ENCODE measurements at regions not wholly inside any gene's neighbourhood (a gene's known extent, or its start where the extent isn't known, plus 50 kb on each side); places are given as distances from the start of the nearest gene placed in this dataset.

DNA sequence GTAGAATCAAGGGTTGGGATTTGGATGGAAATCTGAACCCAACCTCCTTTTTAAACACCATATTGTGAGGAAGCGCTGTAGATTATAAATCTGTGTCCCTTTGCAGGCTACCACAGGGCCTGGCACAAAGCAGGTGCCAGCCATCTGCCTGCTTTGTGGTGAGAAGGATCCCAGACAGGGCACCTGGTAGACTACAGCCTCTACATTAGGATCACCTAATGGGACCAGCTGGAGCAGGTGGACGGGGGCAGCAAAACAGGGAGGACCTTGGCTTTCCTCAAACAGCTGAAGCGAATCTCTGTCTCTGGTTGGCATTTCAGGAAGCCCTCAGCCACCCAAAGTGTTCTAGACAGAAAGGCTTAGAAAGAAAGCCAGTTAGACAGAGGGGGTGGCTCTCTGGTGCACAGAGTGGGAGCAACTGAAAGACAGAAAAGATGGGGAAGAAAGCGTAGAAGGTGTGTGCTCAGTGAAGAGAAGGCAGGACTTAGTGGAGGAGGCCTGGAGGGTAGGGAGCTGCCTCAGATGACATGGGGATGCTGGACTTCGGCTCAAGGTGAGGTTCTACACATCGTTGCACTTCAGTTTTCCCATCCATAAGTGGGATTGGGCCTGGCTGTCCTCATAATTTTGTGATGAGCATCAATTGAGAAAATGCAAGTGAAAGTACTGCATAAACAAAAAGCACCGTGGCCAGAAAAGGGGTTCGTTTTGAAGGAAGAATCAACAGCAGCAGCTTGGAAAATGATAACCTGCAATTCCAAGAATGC is 350.8 kb downstream of the CYRIA start:
- no peak for DNase-seq

DNA sequence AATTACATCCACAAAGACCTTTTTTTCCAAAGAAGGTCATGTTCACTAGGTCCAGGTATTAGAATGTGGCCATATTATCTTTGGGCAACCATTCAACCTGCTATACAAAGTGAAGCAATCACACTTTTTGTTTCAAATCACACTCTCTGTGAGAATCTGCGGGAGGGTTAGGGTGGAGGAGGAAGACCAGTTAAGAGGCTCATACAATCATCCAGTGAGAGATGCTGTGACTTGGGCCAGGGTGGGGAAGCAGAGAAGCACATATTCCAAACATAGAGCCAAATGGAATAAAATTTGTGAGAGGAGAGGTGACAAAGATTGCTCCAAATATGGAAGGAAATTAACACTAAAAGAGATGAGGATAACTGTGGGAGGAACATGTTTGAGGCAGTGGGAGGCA is 351.6 kb downstream of the CYRIA start:
- DNase-seq, result no peak

DNA sequence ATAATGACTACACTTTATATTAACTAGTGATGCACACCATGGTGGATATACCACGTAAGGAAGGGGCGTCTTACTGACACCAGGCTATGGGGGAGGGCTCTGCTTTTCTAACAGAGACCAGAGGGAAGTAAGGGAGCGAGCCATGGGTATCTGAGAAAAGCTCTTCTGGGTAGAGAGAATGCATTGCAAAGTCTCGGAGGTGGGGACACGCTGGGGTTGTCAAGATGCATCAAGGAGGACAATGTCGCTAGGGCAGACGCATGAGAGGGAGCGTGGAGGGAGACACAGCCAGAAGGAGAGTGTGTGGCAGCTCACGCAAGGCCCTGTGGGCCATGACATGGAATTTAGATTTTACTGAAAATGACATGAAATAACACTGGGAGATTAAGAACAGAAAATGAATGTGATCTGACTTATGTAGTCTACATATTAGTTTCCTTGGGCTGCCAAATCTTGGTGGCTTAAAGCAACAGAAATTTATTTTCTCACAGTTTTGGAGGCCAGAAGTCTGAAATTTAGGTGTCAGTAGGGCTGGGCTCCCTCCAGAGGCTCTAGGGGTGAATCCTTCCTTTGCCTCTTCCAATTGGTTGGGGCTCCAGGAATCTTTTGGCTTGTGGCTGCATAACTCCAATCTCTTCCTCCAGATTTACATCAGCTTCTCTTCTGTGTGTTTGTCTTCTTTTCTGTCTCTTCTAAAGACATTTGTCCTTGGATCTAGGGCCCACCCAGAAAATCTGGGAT is 352.2 kb downstream of the CYRIA start:
- DNase-seq, result no peak

DNA sequence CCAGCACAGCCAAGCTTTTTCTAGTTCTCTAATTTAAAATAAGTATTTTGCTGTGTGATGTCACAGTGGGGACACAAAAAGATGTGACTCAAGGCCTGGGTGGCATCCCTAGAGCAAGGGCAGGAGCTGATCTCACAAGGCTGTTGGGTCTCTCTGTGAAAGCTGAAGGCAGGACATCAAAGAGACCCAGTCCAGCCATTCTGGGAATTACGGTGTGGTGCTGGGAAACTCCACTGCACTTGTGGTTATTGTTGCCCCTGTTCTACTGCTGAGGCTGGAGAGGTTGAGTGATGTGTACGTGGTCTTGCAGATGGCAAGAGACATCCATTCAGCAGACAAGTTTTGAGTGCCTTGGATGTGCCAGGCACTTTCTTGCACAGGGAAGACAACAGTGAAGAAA is 352.9 kb downstream of the CYRIA start:
- no peak for DNase-seq

DNA sequence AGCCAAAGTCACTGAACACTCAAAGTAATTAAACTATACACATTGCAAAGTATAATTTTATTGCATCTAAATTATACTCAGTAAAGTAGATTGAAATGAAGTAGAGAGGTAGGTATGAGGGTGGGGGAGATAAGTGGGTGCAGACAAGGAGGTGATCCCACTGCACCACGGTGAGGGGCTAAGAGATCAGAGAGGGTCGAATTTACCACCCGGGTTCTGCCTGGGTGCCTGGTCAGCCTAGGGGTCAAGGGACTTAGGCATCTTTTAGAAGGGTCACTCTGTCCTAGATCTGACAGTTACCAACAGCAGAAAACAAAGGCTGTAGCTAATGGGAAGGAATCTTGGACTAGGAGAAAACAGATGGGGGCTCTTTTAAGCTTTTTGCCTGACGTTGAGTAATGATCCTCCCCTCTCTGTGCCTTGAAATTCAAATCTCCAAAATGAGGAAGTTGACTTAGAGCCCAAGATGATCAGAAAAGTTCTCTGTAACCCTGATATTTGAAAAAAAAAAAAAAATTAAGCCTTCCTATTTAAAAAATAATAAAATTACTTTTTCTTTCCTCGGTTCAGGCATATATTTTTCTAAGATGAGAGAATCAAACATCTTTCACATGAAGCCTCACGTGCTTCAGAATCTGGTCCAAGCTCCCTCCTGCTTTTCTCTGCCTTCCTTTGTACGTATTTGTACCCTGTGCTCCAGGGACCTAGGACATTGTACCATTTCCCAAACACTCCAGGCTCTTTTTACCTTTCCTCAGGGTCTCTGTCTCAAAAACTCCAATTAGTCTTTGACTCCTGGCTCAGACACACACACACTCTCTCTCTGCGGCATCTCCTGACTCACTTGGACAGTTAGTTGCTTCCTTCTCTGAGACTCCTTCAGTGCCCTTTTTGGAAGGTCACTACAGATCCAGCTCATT is 353.9 kb downstream of the CYRIA start:
- no peak for DNase-seq

DNA sequence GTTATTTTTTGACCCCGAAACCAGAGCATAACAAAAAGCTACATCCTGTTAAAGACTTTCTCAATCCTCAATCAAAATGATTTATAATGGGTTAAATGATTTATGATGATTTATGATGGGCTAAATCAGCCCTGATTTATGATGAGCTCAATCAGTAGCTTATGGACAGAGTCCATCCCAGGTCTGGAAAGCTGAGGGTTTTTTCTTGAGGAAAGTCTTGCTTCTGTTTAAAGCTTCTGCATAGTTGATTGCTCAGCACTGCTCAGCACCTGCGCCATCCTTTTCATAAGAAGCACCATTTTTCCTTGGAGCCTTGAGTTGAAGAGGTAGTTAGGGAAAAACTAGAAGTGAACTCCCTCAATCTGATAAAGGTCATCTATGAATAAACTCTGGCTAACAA is 356.8 kb downstream of the CYRIA start:
- DNase-seq, result no peak

DNA sequence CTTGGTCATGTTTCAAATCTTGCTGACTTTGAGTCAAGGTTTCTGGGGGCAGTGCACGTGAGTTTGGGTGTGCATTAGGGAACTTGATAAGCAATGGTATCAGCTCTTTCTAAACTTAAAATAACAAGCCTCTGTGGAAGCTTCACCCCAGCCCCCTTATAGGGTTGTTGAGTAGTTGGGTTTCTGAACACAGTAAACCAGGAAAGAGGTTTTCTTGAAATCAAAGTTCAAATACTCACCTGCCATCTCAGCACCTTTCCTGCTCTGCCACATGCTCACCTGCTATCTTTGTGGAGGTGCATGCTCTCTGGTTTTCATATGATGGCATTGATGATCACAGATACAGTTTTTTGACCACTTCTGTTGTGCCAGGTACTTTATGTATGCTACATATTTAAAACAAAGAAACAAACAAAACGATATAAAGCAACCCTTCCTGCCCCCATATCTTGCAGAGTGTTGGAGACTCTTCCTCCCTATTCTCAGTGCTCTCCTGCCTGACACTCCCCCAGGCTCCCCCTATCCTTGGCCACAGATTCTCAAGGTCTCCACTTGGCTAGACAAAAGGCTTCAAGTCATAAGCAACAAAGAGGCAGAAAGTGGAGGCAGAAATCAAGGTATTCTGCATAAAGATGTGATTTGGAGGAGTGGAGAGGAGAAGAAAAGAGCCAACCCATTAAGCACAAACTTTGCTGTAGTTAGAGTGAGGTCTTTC is 360.6 kb downstream of the CYRIA start:
- no peak for DNase-seq

DNA sequence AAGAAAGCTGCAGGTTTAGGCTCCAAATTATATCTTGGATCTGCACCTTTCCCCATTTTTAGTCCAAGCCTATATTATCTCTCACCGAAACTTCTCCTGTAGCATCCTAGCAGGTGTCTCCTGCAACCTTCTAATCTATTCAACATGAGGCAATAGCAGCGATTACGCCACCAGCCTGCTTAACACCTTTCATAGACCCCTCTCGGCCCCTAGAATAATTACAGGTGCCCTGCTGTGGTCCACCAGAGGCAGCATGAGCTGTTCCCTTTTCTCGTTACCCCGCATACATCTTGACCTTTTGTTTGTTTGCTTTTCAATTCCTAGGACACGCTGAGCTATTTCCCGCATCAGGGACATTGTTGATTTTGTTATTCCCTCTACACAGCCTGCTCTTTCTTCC is 361.9 kb downstream of the CYRIA start:
- no peak for DNase-seq

DNA sequence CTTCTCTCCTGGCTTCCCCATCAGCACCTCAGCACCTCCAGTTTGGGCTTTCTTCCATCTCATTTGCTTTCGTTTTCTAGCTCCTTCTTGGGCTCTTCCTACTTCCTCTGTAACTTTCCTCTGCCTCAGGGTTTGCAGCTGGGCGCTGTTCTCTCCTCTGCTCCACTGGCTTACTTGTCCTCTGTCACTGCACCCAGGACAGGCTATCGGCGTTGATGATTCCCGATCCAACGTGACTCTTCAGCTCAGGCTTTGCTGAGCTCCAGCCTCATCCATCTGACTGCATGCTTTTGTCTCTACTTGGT is 362.4 kb downstream of the CYRIA start:
- no peak for DNase-seq

DNA sequence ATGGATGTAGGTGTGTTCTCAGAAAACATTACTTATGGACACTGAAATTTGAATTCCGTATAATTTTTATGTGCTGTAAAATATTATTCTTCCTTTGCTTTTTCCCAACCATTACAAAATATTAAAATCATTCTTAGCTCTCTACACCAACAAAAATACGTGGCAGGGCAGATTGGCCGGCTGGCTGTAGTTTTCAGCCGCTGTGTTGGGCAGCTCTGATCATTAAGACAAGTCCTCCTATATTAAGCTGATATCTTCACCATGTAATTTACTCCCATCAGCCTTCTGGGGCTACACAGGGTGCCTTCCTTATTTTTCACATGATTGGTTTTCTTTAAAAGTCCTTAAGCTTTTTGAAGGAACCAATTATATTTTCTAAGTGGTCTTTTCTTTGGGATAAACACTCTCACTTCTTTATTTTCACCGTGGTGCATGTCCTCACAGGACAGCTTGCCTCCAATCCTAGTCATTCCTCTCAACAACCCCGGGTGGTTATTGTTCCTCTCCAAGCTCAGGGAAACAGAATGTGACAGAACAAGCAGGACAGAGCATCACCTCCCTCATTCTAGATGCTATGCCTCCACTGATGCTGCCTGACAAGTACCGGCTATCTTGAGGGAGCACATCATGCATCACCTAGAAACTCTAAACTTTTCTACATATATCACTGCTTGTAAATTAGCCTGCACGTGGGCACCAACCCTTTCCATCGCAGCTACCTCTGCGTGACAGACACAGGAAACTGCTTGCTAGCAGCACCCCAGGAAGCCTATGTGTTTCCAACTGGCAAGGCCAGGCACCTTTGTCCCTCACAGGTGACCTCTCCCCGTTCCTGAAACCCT is 362.3 kb downstream of the MYCN start:
- DNase-seq, result no peak

DNA sequence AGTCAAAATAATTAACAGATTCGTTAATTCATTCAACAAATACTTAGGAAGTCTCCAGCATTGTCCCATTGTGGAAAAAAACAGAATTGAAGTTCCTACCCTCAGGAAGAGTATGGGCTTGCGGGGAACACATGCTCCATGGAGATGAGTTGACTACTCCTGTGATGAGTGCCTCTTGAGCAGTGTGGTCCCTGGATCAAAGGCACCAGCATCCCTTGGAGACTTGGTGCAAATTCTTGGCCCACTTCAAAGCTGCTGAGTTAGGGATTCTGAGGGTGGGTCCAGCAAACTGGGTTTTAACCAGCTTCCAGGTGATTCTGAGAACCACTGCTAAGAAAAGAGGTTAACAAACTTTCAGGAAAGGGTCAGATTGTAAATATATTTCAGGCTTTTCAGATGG is 361.6 kb downstream of the MYCN start:
- DNase-seq, result no peak

DNA sequence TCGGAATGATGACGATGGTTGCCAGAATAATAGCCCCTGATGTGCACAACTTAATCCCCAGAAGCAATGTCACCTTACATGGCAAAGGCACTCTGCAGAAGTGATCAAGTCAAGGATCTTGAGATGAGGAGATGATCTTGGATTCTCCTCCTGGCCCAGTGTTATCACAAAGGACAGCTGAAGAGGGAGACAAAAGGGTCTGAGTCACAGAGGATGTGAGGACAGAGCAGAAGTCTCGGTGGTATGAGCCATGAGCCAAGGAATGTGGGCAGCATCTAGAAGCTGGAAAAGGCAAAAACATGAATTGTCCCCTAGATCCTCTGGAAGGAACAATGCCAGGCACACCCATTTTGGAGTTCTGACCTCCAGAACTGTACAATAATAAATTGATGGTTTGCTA is 358.5 kb downstream of the MYCN start:
- DNase-seq, result no peak

DNA sequence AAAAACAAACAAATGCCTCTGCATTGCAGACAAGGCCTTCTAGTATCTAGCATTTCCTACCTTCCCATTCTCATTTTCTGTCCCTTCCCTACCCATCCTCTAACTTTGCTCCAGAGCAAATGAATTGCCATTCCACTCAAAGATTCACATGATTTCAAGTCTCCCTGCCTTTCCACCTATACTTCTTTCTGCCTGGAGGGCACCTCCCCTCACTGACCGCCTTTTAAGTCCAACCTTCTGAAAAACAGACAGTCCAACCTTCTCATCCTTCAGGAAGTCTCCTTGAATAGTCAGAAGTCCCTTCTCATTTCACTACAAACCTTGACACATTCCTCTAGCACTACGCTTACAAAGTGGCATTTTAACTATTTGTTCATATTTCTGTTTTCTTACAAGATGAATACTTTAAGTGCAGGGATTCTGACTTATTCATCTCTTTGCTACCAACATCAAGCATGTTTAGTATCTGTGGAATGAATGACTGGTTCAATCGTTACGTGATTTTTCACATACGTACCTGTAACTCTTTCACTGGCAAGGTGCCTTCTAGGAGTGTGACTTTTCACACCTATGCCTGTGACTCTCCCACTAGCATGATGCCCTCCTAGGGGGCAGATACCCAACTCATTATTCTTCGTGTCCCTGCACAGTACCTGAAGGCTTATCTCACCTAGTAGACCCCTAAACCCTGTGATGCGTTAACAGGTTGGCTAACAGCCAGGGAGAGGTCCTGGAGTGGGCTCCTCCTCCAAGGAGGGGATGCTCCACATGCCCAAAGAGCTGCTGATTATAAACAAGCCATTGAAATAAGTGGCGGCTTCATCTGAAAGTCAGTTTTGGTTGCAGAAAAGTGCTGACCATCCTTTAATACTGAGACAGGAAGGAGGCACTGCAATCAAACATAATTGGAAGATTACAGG is 356.2 kb downstream of the MYCN start:
- no peak for DNase-seq

DNA sequence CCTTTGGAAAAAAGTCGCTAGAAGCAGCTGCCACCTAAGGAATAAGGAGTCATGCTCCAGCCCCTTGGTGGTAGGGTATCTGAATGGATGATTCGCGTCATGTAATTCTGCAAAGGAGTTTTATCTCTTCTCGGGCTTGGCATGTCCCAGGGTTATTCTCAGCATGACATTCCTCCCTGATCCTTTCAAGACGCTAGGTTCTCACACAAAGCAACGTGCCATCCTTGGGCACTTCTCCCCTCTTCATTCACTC is 355.6 kb downstream of the MYCN start:
- DNase-seq, result no peak

DNA sequence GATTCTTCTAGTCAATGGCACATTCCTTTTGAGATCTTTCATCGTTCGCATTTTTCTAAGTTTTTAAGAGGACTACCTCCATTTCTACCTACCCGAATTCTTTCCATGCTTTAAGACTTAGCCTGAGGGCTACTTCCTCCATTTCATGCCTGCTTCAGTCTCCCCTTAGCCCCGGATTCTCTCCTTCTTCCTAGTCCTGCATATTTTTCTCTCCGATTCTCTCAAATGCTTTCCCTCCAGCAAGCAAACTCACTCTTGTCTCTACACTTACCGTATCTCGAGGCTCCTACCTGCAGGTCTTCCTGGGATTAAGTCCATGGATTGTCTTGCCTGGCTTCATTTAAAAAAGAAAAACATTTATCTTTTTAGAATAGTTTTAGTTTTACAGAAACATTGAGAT is 354.4 kb downstream of the MYCN start:
- DNase-seq, result no peak

DNA sequence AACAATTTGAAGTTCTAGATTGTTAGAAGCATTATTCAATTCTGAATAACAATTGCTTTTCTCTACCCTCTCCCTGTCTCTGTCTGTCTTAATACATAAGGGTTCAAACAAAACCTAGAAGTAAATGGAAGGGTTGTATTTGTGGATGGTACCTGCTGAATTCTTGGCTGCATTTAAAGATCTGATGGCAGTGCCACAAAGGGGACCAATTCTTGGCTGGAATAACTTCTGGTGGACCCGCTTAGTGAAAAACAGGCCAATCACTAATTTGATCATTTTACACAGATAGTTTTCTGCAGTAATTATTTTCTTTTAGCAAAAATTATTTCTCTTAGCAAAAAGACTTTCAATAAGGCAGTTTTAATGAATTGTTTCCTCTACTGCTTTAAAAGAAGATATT is 353.5 kb downstream of the MYCN start:
- no peak for DNase-seq

DNA sequence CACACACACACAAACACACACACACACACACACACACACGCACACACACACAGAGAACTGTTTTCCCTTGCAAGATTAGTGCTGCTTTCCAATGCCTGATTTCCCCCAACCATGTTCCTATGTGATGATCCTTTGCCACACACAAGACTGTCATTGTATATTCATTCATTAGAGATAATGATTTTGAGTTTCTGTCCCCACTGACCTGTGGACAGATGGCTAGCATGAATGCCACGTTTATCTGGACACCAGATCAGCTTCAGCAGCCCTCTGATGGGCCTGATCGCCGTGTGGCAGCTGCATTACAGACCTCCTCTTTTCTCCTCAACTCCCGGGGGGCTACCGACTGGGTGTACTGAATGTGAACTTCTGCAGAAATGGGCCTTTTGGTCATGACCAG is 353.0 kb downstream of the MYCN start:
- DNase-seq, result no peak

DNA sequence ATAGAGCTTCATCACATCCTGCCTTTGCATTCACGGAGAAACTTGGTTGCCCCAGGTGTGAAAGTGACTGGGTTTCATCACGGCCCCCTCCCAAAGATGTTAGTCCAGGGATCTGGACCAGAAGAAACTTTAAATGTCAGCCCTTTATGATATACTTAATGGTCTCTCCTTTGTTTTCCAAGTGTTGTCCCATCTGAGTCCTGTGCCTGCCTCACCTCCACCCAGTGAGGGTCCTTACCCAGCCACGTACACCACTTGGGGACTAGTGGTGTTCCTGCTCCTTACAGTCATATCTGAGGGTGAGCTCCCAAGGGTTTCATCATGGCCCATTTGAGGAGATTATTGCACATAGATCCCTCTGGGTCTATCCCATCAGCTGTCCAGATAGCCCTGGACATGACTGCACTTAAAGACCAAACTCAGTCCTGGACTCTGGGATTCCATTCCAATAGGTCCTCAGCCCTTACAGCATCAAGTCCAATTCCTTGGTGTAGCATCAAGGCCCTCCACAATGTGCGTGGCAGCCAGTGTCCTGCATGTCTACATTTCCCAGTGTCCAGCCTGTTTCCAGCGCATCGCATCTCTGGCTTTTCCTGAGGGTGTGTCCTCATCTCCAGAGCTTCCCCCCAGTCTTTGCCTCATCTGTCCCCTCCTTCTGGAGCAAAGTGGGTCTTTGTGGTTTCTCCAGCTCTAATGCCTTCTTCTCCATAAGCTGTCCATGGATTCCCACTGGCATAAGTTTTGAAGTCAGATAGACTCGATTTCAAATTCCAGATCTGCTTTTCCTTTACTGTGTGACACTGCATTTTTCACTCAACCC is 351.6 kb downstream of the MYCN start:
- DNase-seq, result no peak

DNA sequence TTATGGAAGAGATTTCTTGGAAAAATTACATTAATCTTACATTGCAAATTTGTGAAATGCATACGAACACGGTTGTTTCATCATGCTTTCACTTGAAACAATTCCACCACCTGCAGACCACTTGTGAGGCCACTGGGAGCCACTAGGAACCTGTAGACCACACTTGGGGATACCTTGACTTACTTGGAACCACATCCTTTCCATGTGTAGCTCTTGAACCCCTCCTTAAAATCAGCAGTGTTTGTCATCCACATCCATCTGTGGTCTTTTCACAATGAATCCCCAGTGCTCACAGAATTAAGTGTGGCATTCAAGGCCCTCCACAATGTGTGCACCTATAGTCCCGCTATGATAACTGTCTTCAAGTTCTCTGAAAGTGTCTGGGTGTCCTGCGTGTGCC is 350.9 kb downstream of the MYCN start:
- DNase-seq, result no peak

DNA sequence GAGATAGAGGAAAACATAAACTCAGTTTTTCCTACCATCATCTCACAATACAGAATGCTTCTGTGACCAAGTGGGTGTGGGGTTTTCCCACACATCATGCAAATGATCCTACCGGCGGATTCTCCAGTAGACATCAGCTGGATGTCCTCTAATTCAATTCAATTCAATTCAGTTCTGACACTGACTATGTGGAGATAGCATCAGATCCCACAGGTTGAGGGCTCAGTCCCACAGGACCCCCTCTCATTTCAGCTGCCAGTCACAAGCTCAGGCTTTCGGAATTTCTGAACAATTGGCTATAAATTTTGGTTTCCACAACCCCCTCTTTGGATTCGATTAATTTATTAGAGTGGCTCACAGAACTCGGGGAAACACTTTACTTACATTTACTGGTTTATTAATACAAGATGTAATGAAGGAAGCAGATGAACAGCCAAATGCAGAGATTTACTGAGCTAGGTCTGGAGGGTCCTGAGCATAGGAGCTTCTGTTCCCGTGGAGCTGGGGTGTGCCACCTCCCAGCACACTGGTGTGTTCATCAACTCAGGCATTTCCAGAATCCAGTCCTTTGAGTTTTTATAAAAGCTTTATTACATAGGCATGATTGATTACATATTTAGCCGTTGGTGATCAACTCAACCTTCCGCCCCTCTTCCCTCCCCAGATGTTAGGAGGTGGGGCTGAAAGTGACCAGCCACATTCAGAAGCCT is 350.1 kb downstream of the MYCN start:
- no peak for DNase-seq
